ENCODE measurements at regions not wholly inside any gene's neighbourhood (a gene's known extent, or its start where the extent isn't known, plus 50 kb on each side); places are given as distances from the start of the nearest gene placed in this dataset.

DNA sequence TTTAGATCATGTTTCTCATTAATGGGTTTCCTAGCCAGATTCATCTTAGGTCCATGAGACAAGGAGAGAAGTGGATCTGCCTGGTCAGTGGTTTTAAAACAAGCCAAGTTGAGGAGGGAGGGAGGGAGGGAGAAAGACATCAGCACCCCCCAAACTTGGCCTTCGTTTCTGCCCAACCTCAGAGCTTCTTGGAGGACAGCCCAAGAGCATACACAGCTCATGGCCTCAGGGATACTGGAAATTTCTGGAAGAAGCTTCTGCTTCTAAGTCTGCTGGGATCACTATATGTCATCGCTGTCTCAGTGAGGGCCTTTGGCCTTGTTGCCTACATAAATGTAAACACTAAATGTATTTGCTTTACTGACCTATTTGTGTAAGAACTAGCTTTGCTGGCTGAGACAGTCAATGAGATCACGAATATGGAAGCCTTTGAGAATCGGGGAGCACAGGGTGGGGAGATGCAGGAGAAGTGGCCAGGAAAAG is 375.1 kb downstream of the BUD13 start:
- TF ChIP-seq RARB (CRISPR knock-in tag; IDR thresholded peaks at IDR 0.05) (no peak), ARNTL (CRISPR knock-in tag; IDR thresholded peaks at IDR 0.05; ENCODE audit: borderline replicate concordance, low read depth) (no peak), ZNF8 (CRISPR knock-in tag; IDR thresholded peaks at IDR 0.05) (no peak), CSDC2 (CRISPR knock-in tag; IDR thresholded peaks at IDR 0.05) (no peak), ZC3H10 (CRISPR knock-in tag; IDR thresholded peaks at IDR 0.05) (no peak), ZFP30 (CRISPR knock-in tag; IDR thresholded peaks at IDR 0.05) (no peak), ISL1 (CRISPR knock-in tag; IDR thresholded peaks at IDR 0.05) (no peak), ESRRG (CRISPR knock-in tag; IDR thresholded peaks at IDR 0.05) (no peak), OSR1 (CRISPR knock-in tag; IDR thresholded peaks at IDR 0.05) (no peak), PPARA (CRISPR knock-in tag; IDR thresholded peaks at IDR 0.05; ENCODE audit: borderline replicate concordance) (no peak), BACH2 (CRISPR knock-in tag; IDR thresholded peaks at IDR 0.05; ENCODE audit: borderline replicate concordance) (no peak), TSHZ2 (CRISPR knock-in tag; IDR thresholded peaks at IDR 0.05) (no peak), GLIS3 (CRISPR knock-in tag; IDR thresholded peaks at IDR 0.05) (no peak), TOX (CRISPR knock-in tag; IDR thresholded peaks at IDR 0.05; ENCODE audit: borderline replicate concordance) (no peak), ZNF70 (CRISPR knock-in tag; IDR thresholded peaks at IDR 0.05) (no peak)
- TF ChIP-seq, protein P1, sequence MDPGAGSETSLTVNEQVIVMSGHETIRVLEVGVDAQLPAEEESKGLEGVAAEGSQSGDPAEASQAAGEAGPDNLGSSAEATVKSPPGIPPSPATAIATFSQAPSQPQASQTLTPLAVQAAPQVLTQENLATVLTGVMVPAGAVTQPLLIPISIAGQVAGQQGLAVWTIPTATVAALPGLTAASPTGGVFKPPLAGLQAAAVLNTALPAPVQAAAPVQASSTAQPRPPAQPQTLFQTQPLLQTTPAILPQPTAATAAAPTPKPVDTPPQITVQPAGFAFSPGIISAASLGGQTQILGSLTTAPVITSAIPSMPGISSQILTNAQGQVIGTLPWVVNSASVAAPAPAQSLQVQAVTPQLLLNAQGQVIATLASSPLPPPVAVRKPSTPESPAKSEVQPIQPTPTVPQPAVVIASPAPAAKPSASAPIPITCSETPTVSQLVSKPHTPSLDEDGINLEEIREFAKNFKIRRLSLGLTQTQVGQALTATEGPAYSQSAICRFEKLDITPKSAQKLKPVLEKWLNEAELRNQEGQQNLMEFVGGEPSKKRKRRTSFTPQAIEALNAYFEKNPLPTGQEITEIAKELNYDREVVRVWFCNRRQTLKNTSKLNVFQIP (CRISPR knock-in tag; IDR thresholded peaks at IDR 0.05; ENCODE audit: borderline replicate concordance, low read depth) = no peak
- TF ChIP-seq, protein P2, sequence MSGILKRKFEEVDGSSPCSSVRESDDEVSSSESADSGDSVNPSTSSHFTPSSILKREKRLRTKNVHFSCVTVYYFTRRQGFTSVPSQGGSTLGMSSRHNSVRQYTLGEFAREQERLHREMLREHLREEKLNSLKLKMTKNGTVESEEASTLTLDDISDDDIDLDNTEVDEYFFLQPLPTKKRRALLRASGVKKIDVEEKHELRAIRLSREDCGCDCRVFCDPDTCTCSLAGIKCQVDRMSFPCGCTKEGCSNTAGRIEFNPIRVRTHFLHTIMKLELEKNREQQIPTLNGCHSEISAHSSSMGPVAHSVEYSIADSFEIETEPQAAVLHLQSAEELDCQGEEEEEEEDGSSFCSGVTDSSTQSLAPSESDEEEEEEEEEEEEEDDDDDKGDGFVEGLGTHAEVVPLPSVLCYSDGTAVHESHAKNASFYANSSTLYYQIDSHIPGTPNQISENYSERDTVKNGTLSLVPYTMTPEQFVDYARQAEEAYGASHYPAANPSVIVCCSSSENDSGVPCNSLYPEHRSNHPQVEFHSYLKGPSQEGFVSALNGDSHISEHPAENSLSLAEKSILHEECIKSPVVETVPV (CRISPR knock-in tag; IDR thresholded peaks at IDR 0.05) = no peak
- TF ChIP-seq, protein P3, sequence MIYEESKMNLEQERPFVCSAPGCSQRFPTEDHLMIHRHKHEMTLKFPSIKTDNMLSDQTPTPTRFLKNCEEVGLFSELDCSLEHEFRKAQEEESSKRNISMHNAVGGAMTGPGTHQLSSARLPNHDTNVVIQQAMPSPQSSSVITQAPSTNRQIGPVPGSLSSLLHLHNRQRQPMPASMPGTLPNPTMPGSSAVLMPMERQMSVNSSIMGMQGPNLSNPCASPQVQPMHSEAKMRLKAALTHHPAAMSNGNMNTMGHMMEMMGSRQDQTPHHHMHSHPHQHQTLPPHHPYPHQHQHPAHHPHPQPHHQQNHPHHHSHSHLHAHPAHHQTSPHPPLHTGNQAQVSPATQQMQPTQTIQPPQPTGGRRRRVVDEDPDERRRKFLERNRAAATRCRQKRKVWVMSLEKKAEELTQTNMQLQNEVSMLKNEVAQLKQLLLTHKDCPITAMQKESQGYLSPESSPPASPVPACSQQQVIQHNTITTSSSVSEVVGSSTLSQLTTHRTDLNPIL (CRISPR knock-in tag; IDR thresholded peaks at IDR 0.05; ENCODE audit: low read depth) = no peak
- ATAC-seq = no peak

DNA sequence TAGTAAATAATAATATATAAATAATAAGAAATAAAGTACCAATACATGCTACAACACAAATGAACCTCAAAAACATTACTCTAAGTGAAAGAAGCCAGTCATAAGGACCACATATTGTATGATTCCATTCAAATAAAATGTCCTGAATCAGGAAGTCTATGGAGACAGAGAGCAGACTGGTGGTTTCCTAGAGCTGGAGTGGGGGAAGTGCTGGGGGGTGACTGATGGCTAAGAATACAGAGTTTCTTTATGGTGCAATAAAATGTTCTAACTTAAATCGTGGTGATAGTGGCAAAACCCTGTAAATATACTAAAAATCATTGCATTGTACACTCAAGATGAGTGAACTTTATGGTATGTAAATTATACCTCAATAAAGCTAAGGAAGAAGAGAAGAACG is 376.5 kb downstream of the BUD13 start:
- TF ChIP-seq ZNF565 (CRISPR knock-in tag; conservative IDR thresholded peaks at IDR 0.05; ENCODE audit: low read depth) = no peak
- no peak for TF ChIP-seq SNAI2 (CRISPR knock-in tag; IDR thresholded peaks at IDR 0.05)
- ATAC-seq = no peak

- no peak for TF ChIP-seq ESRRG (CRISPR knock-in tag; IDR thresholded peaks at IDR 0.05)
- no peak for TF ChIP-seq GLIS3 (CRISPR knock-in tag; IDR thresholded peaks at IDR 0.05)
- TF ChIP-seq, protein P2 (CRISPR knock-in tag; IDR thresholded peaks at IDR 0.05) = no peak
- TF ChIP-seq ZNF8 (CRISPR knock-in tag; IDR thresholded peaks at IDR 0.05) = no peak
- TF ChIP-seq ZFP3 (CRISPR knock-in tag; IDR thresholded peaks at IDR 0.05) = no peak
- TF ChIP-seq, protein P1 (CRISPR knock-in tag; IDR thresholded peaks at IDR 0.05; ENCODE audit: borderline replicate concordance, low read depth) = no peak
- TF ChIP-seq ZNF70 (CRISPR knock-in tag; IDR thresholded peaks at IDR 0.05) = no peak
- TF ChIP-seq TOX (CRISPR knock-in tag; IDR thresholded peaks at IDR 0.05; ENCODE audit: borderline replicate concordance) = no peak
- no peak for TF ChIP-seq OSR1 (CRISPR knock-in tag; IDR thresholded peaks at IDR 0.05)
- TF ChIP-seq, protein P3 (CRISPR knock-in tag; IDR thresholded peaks at IDR 0.05; ENCODE audit: low read depth) = no peak
- no peak for TF ChIP-seq ZFP30 (CRISPR knock-in tag; IDR thresholded peaks at IDR 0.05)
- TF ChIP-seq CSDC2 (CRISPR knock-in tag; IDR thresholded peaks at IDR 0.05) = no peak
- no peak for TF ChIP-seq TSHZ2 (CRISPR knock-in tag; IDR thresholded peaks at IDR 0.05)
- no peak for TF ChIP-seq ZC3H10 (CRISPR knock-in tag; IDR thresholded peaks at IDR 0.05)
- ATAC-seq = no peak
These were observed 378.8 kb downstream of the BUD13 start for GRCh38 chr11:116394022-116394421.
